HCT116 (cell line): ENCODE measurements at regions not wholly inside any gene's neighbourhood (a gene's known extent, or its start where the extent isn't known, plus 50 kb on each side); places are given as distances from the start of the nearest gene placed in this dataset.

Experiments
- ATAC-seq: fragments of 200-7000 bp; cut with Tn5 transposase; 2 replicates; pipeline ENCODE4 v1.9.1; 2020; ENCODE audit warnings: mild to moderate bottlenecking, moderate library complexity
- BruUV-seq: library from RNA; stranded (reverse); fragments of 400-500 nt; replicated peaks from 2 replicates; lab custom pipeline; 2021; lab: Mats Ljungman, UMichigan
- CTCF ChIA-PET: fragments of 300-600 bp; sonication (Branson Sonifier 250); formaldehyde crosslinking; loops from one replicate; lab custom pipeline; 2021; ENCODE audit warnings: antibody characterized with exemption; lab: Charles Lee
- POLR2A ChIA-PET: fragments of 300-600, 350-600 bp; sonication (Branson Sonifier 250); formaldehyde crosslinking; loops from one replicate; lab custom pipeline; 2021; ENCODE audit warnings: antibody characterized with exemption; lab: Charles Lee
- RAD21 ChIA-PET, 2 experiments: fragments of 300-600 bp; sonication (Branson Sonifier 250); formaldehyde crosslinking; loops; one replicate each; lab custom pipeline; 2023; ENCODE audit warnings: low total read pairs in 2 of 2; ENCODE audit not compliant: uncharacterized antibody in 2 of 2, unreplicated experiment in 2 of 2, low non-redundant PET in 1 of 2; lab: Charles Lee
- DNase-seq: peaks from one replicate; pipeline ENCODE4 v3.0.0-alpha.2; 2010; ENCODE audit warnings: low read depth, low spot score
- H2AFZ ChIP-seq: fragments of 200-600 bp; shearing (Covaris generic), sonication (generic); 2 replicates; pipeline ENCODE4 v1.6.1; 2017; ENCODE audit warnings: low read depth, mixed run types, mixed read lengths, antibody characterized with exemption, low read length; ENCODE audit not compliant: poor library complexity, severe bottlenecking
- H3K27ac ChIP-seq: 2 replicates; pipeline ENCODE4 v1.5.1; 2012; ENCODE audit warnings: low read depth, low read length
- H3K27me3 ChIP-seq: fragments of 200-600 bp; sonication (generic); 2 replicates; pipeline ENCODE4 v1.6.1; 2016; ENCODE audit warnings: mixed run types, low read length, mixed read lengths; ENCODE audit not compliant: insufficient read depth
- H3K36me3 ChIP-seq, 2 experiments: fragments of 200-500 bp in 1 of 2; fragments of 200-600 bp in 1 of 2; sonication (Bioruptor generic) in 1 of 2; sonication (generic) in 1 of 2; 2 replicates each; pipeline versions ENCODE4 v1.5.1 to v1.6.1; 2014 to 2016; ENCODE audit warnings: low read length in 2 of 2, inconsistent platforms in 1 of 2, mixed read lengths in 1 of 2, mixed run types in 1 of 2; ENCODE audit not compliant: insufficient read depth in 2 of 2, control insufficient read depth in 1 of 2
- H3K4me1 ChIP-seq, 2 experiments: fragments of 200-600 bp in 1 of 2; sonication (generic) in 1 of 2; 2 replicates each; pipeline versions ENCODE4 v1.5.1 to v1.6.1; 2012 to 2017; ENCODE audit warnings: low read length in 2 of 2, inconsistent platforms in 1 of 2, mild to moderate bottlenecking in 1 of 2, mixed read lengths in 1 of 2, mixed run types in 1 of 2, moderate library complexity in 1 of 2; ENCODE audit not compliant: insufficient read depth in 2 of 2, control insufficient read depth in 1 of 2
- H3K4me2 ChIP-seq: fragments of 200-600 bp; sonication (generic); 2 replicates; pipeline ENCODE4 v1.6.1; 2017; ENCODE audit warnings: mixed run types, low read length, mixed read lengths
- H3K4me3 ChIP-seq, 2 experiments: fragments of 200-600 bp in 1 of 2; sonication (generic) in 1 of 2; replicated peaks in 1 of 2; 2 replicates each; pipeline ENCODE4 v1.5.1; 2011 to 2016; ENCODE audit warnings: low read length in 2 of 2, control low read depth in 1 of 2, low read depth in 1 of 2, mild to moderate bottlenecking in 1 of 2, mixed read lengths in 1 of 2, mixed run types in 1 of 2
- H3K79me2 ChIP-seq: fragments of 200-600 bp; sonication (generic); 2 replicates; pipeline ENCODE4 v1.6.1; 2017; ENCODE audit warnings: mild to moderate bottlenecking, mixed run types, low read length, moderate library complexity, mixed read lengths; ENCODE audit not compliant: insufficient read depth
- H3K9ac ChIP-seq: fragments of 200-600 bp; sonication (generic); 2 replicates; pipeline ENCODE4 v1.6.1; 2016; ENCODE audit warnings: low read length, mixed read lengths
- H3K9me2 ChIP-seq: fragments of 200-600 bp; sonication (generic), shearing (Covaris generic); 2 replicates; pipeline ENCODE4 v1.6.1; 2017; ENCODE audit warnings: mixed run types, mild to moderate bottlenecking, moderate library complexity; ENCODE audit not compliant: insufficient read depth
- H3K9me3 ChIP-seq, 2 experiments: fragments of 200-500 bp in 1 of 2; fragments of 200-600 bp in 1 of 2; sonication (Bioruptor generic) in 1 of 2; sonication (generic) in 1 of 2; 2 replicates each; pipeline ENCODE4 v1.6.1; 2014 to 2017; ENCODE audit warnings: low read length in 2 of 2, mixed read lengths in 2 of 2, inconsistent platforms in 1 of 2, low read depth in 1 of 2, mild to moderate bottlenecking in 1 of 2, mixed run types in 1 of 2, moderate library complexity in 1 of 2; ENCODE audit not compliant: control insufficient read depth in 1 of 2, insufficient read depth in 1 of 2
- H4K20me1 ChIP-seq: fragments of 200-600 bp; sonication (generic), shearing (Covaris generic); 2 replicates; pipeline ENCODE4 v1.6.1; 2017; ENCODE audit warnings: mixed run types, mild to moderate bottlenecking, moderate library complexity; ENCODE audit not compliant: insufficient read depth
- CEBPB ChIP-seq: IDR thresholded peaks from 2 replicates; pipeline ENCODE4 v1.6.1; 2012; ENCODE audit warnings: low read depth
- EGR1 ChIP-seq: IDR thresholded peaks from 2 replicates; pipeline ENCODE4 v1.6.1; 2012; ENCODE audit warnings: low read depth
- ELF1 ChIP-seq: IDR thresholded peaks from 2 replicates; pipeline ENCODE4 v1.6.1; 2012; ENCODE audit warnings: low read depth, borderline replicate concordance
- EZH2 ChIP-seq: fragments of 200-600 bp; sonication (generic); IDR thresholded peaks from 2 replicates; pipeline ENCODE4 v1.6.1; 2017; ENCODE audit warnings: antibody characterized with exemption, mixed run types
- EZH2phosphoT487 ChIP-seq: fragments of 200-600 bp; IDR thresholded peaks from 2 replicates; pipeline ENCODE4 v1.6.1; 2018; ENCODE audit warnings: antibody characterized with exemption, borderline replicate concordance
- FOSL1 ChIP-seq: IDR thresholded peaks from 2 replicates; pipeline ENCODE4 v1.6.1; 2012; ENCODE audit warnings: low read depth
- JUND ChIP-seq: IDR thresholded peaks from 2 replicates; pipeline ENCODE4 v1.6.1; 2012
- RAD21 ChIP-seq: IDR thresholded peaks from 2 replicates; pipeline ENCODE4 v1.6.1; 2012; ENCODE audit warnings: low read depth, mild to moderate bottlenecking
- SIN3A ChIP-seq: IDR thresholded peaks from 2 replicates; pipeline ENCODE4 v1.6.1; 2012; ENCODE audit warnings: low read depth
- SP1 ChIP-seq: IDR thresholded peaks from 2 replicates; pipeline ENCODE4 v1.6.1; 2012; ENCODE audit warnings: low read depth
- SRF ChIP-seq: IDR thresholded peaks from 2 replicates; pipeline ENCODE4 v1.6.1; 2012; ENCODE audit warnings: low read depth
- YY1 ChIP-seq: IDR thresholded peaks from 2 replicates; pipeline ENCODE4 v1.6.1; 2011; ENCODE audit warnings: low read length, low read depth, moderate library complexity, mild to moderate bottlenecking; ENCODE audit not compliant: insufficient replicate concordance; ENCODE audit errors: extremely low read depth
- ZFX ChIP-seq: fragments of 450-650 bp; IDR thresholded peaks from 2 replicates; pipeline ENCODE4 v1.6.1; 2017
- ZNF274 ChIP-seq: fragments of 200-500 bp; sonication (Bioruptor generic); IDR thresholded peaks from 2 replicates; pipeline ENCODE4 v1.6.1; 2014; ENCODE audit warnings: mild to moderate bottlenecking, low read depth, low read length, inconsistent platforms
- intact Hi-C: fragments of 100-400 bp; cut with micrococcal nuclease; formaldehyde crosslinking; loops from 2 replicates; pipeline ENCODE4 v1.10.0; 2022
- TF ChIP-seq, protein P1 (sequence below), 3 experiments: fragments of 200-600 bp in 1 of 3; sonication (generic) in 1 of 3; IDR thresholded peaks in 2 of 3; conservative IDR thresholded peaks in 1 of 3; 2 replicates each; pipeline ENCODE4 v1.5.1; 2012 to 2017; ENCODE audit warnings: low read depth in 2 of 3, low read length in 2 of 3, antibody characterized with exemption in 1 of 3, borderline replicate concordance in 1 of 3, control low read depth in 1 of 3, mild to moderate bottlenecking in 1 of 3, mixed read lengths in 1 of 3, mixed run types in 1 of 3, moderate library complexity in 1 of 3; ENCODE audit not compliant: insufficient read depth in 1 of 3
- TF ChIP-seq, protein P2 (sequence below): IDR thresholded peaks from 2 replicates; pipeline ENCODE4 v1.6.1; 2012; ENCODE audit warnings: low read depth
- TF ChIP-seq, protein P3 (sequence below): IDR thresholded peaks from 2 replicates; pipeline ENCODE4 v1.6.1; 2011; ENCODE audit warnings: mild to moderate bottlenecking, low read length, moderate library complexity; ENCODE audit not compliant: insufficient replicate concordance; ENCODE audit errors: extremely low read depth
- TF ChIP-seq, protein P4 (sequence below): IDR thresholded peaks from 2 replicates; pipeline ENCODE4 v1.6.1; 2012

DNA sequence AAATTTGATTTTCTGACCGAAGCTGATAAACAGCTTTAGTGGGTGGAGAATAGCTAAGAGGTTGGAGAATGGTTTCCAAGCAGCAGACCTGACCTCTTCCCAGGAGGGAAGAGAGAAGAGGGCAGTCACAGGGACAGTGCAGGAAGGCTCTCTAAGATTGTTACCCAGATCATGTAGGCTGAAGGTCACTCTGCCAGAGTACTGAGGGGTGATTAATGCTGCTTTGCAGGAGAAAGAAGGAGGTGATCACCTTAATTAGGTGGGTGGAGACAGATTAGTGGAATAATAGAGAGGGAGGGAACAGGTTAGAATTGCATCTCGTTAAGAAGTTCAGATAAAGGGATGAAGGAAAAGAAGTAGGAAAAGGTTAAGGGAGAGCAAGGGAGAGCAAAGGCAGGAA is 440.5 kb downstream of the BRINP1 start:
- H3K9me2 ChIP-seq, result no peaks in the 10 kb centered on the region
- H3K27ac ChIP-seq, result no peak overlapping the region
- no peaks in the 10 kb centered on the region for H4K20me1 ChIP-seq
- no peaks in the 10 kb centered on the region for H3K4me1 ChIP-seq
- H3K9ac ChIP-seq, result no peak overlapping the region
- H3K9me3 ChIP-seq, result peaks cover 6 to 12% of the 10 kb centered on the region in 2 experiments; a peak in 1 of 4 replicates
- no peak for ATAC-seq
- no peak for TF ChIP-seq SRF
- TF ChIP-seq YY1, result no peak
- TF ChIP-seq FOSL1, result no peak
- TF ChIP-seq EZH2, result no peak
- no peak for TF ChIP-seq SIN3A
- TF ChIP-seq SP1, result no peak
- TF ChIP-seq, protein P1, sequence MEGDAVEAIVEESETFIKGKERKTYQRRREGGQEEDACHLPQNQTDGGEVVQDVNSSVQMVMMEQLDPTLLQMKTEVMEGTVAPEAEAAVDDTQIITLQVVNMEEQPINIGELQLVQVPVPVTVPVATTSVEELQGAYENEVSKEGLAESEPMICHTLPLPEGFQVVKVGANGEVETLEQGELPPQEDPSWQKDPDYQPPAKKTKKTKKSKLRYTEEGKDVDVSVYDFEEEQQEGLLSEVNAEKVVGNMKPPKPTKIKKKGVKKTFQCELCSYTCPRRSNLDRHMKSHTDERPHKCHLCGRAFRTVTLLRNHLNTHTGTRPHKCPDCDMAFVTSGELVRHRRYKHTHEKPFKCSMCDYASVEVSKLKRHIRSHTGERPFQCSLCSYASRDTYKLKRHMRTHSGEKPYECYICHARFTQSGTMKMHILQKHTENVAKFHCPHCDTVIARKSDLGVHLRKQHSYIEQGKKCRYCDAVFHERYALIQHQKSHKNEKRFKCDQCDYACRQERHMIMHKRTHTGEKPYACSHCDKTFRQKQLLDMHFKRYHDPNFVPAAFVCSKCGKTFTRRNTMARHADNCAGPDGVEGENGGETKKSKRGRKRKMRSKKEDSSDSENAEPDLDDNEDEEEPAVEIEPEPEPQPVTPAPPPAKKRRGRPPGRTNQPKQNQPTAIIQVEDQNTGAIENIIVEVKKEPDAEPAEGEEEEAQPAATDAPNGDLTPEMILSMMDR (IDR thresholded peaks at IDR 0.05 in 2 of 3, conservative IDR thresholded peaks at IDR 0.05 in 1 of 3; ENCODE audit: borderline replicate concordance in 1 of 3, insufficient read depth in 1 of 3, low read depth in 2 of 3, low read length in 2 of 3), result no peak
- TF ChIP-seq EZH2phosphoT487, result no peak
- TF ChIP-seq, protein P2, sequence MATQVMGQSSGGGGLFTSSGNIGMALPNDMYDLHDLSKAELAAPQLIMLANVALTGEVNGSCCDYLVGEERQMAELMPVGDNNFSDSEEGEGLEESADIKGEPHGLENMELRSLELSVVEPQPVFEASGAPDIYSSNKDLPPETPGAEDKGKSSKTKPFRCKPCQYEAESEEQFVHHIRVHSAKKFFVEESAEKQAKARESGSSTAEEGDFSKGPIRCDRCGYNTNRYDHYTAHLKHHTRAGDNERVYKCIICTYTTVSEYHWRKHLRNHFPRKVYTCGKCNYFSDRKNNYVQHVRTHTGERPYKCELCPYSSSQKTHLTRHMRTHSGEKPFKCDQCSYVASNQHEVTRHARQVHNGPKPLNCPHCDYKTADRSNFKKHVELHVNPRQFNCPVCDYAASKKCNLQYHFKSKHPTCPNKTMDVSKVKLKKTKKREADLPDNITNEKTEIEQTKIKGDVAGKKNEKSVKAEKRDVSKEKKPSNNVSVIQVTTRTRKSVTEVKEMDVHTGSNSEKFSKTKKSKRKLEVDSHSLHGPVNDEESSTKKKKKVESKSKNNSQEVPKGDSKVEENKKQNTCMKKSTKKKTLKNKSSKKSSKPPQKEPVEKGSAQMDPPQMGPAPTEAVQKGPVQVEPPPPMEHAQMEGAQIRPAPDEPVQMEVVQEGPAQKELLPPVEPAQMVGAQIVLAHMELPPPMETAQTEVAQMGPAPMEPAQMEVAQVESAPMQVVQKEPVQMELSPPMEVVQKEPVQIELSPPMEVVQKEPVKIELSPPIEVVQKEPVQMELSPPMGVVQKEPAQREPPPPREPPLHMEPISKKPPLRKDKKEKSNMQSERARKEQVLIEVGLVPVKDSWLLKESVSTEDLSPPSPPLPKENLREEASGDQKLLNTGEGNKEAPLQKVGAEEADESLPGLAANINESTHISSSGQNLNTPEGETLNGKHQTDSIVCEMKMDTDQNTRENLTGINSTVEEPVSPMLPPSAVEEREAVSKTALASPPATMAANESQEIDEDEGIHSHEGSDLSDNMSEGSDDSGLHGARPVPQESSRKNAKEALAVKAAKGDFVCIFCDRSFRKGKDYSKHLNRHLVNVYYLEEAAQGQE, result no peak
- TF ChIP-seq ZFX, result no peak
- TF ChIP-seq, protein P3, sequence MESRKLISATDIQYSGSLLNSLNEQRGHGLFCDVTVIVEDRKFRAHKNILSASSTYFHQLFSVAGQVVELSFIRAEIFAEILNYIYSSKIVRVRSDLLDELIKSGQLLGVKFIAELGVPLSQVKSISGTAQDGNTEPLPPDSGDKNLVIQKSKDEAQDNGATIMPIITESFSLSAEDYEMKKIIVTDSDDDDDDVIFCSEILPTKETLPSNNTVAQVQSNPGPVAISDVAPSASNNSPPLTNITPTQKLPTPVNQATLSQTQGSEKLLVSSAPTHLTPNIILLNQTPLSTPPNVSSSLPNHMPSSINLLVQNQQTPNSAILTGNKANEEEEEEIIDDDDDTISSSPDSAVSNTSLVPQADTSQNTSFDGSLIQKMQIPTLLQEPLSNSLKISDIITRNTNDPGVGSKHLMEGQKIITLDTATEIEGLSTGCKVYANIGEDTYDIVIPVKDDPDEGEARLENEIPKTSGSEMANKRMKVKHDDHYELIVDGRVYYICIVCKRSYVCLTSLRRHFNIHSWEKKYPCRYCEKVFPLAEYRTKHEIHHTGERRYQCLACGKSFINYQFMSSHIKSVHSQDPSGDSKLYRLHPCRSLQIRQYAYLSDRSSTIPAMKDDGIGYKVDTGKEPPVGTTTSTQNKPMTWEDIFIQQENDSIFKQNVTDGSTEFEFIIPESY, result no peak
- TF ChIP-seq ELF1, result no peak
- TF ChIP-seq EGR1, result no peak
- no peak for TF ChIP-seq JUND
- TF ChIP-seq, protein P4, sequence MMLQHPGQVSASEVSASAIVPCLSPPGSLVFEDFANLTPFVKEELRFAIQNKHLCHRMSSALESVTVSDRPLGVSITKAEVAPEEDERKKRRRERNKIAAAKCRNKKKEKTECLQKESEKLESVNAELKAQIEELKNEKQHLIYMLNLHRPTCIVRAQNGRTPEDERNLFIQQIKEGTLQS, result no peak
- TF ChIP-seq CEBPB, result no peak
- no peak for TF ChIP-seq RAD21
- TF ChIP-seq ZNF274, result no peak
- TF ChIP-seq, all 23 proteins: peak for 0
- Histone ChIP-seq H3K79me2 (no peaks in the 10 kb centered on the region), H3K36me3 (no peaks in the 10 kb centered on the region), H3K27me3 (no peaks in the 10 kb centered on the region), H3K4me2 (no peak overlapping the region), H3K4me3 (no peak overlapping the region), H2AFZ (no peak overlapping the region)
- intact Hi-C loops, result no loop called here
- no peak for DNase-seq
- no TSS peak for BruUV-seq
- RAD21 ChIA-PET, result no interaction called here
- CTCF ChIA-PET, result no interaction called here
- POLR2A ChIA-PET, result no interaction called here
